Liver (tissue), 8 donors: ENCODE measurements at regions not wholly inside any gene's neighbourhood (a gene's known extent, or its start where the extent isn't known, plus 50 kb on each side); places are given as distances from the start of the nearest gene placed in this dataset.

ENCODE experiments used
- DNase-seq: peaks from one replicate; pipeline ENCODE4 v3.0.0-alpha.2; 2017; ENCODE audit warnings: low spot score
- H3K27ac ChIP-seq, 2 donors: one replicate each; pipeline ENCODE4 v1.7.0; 2013; ENCODE audit warnings: inconsistent platforms in 2 of 2, low read length in 2 of 2, control low read depth in 1 of 2, low read depth in 1 of 2, mild to moderate bottlenecking in 1 of 2
- H3K27me3 ChIP-seq, 4 donors: one replicate each; pipeline versions ENCODE4 v1.6.1 to v1.7.0; 2013; ENCODE audit warnings: low read length in 3 of 4, inconsistent platforms in 1 of 4, mild to moderate bottlenecking in 1 of 4, moderate library complexity in 1 of 4; ENCODE audit not compliant: control insufficient read depth in 4 of 4, insufficient read depth in 4 of 4
- H3K36me3 ChIP-seq, 4 donors: one replicate each; pipeline versions ENCODE4 v1.6.1 to v1.7.0; 2013; ENCODE audit warnings: low read length in 3 of 4, mild to moderate bottlenecking in 3 of 4, low read depth in 1 of 4, moderate library complexity in 1 of 4; ENCODE audit not compliant: control insufficient read depth in 4 of 4, insufficient read depth in 3 of 4
- H3K4me1 ChIP-seq, 4 donors: one replicate each; pipeline versions ENCODE4 v1.6.1 to v1.7.0; 2013; ENCODE audit warnings: low read length in 3 of 4, mild to moderate bottlenecking in 3 of 4, moderate library complexity in 1 of 4; ENCODE audit not compliant: control insufficient read depth in 4 of 4, insufficient read depth in 4 of 4
- H3K4me3 ChIP-seq, 3 donors: one replicate each; pipeline versions ENCODE4 v1.6.1 to v1.7.0; 2013; ENCODE audit warnings: low read length in 3 of 3, control low read depth in 1 of 3, low read depth in 1 of 3, mild to moderate bottlenecking in 1 of 3
- H3K9ac ChIP-seq, 2 donors: one replicate each; pipeline ENCODE4 v1.7.0; 2013; ENCODE audit warnings: low read length in 2 of 2, mild to moderate bottlenecking in 2 of 2, moderate library complexity in 2 of 2, control low read depth in 1 of 2, low read depth in 1 of 2
- H3K9me3 ChIP-seq, 4 donors: one replicate each; pipeline versions ENCODE4 v1.6.1 to v1.7.0; 2013; ENCODE audit warnings: low read length in 3 of 4; ENCODE audit not compliant: control insufficient read depth in 4 of 4
- CTCF ChIP-seq: fragments of 150-350 bp; IDR thresholded peaks from 2 replicates; pipeline ENCODE4 v1.5.1; 2017; ENCODE audit warnings: improper control_type of control experiment, low read depth, low read length; ENCODE audit not compliant: missing input control
- EGR1 ChIP-seq, 2 donors: IDR thresholded peaks; 2 replicates each; pipeline ENCODE4 v1.6.1; 2016 to 2018; ENCODE audit warnings: antibody characterized with exemption in 2 of 2, low read depth in 2 of 2
- FOXA1 ChIP-seq: IDR thresholded peaks from 2 replicates; pipeline ENCODE4 v1.6.1; 2016; ENCODE audit warnings: antibody characterized with exemption
- FOXA2 ChIP-seq: IDR thresholded peaks from 2 replicates; pipeline ENCODE4 v1.6.1; 2016; ENCODE audit warnings: antibody characterized with exemption
- GABPA ChIP-seq, 2 donors: IDR thresholded peaks in 1 of 2; conservative IDR thresholded peaks in 1 of 2; 2 replicates each; pipeline ENCODE4 v1.6.1; 2016; ENCODE audit warnings: antibody characterized with exemption in 2 of 2, mild to moderate bottlenecking in 1 of 2, moderate library complexity in 1 of 2
- HNF4A ChIP-seq, 2 donors: conservative IDR thresholded peaks; 2 replicates each; pipeline ENCODE4 v1.6.1; 2016; ENCODE audit warnings: antibody characterized with exemption in 2 of 2, mild to moderate bottlenecking in 2 of 2
- HNF4G ChIP-seq: IDR thresholded peaks from 2 replicates; pipeline ENCODE4 v1.6.1; 2016; ENCODE audit warnings: antibody characterized with exemption
- JUND ChIP-seq, 2 donors: IDR thresholded peaks; 2 replicates each; pipeline ENCODE4 v1.6.1; 2016; ENCODE audit warnings: antibody characterized with exemption in 2 of 2
- MAX ChIP-seq: IDR thresholded peaks from 2 replicates; pipeline ENCODE4 v1.6.1; 2016; ENCODE audit warnings: antibody characterized with exemption
- NR2F2 ChIP-seq: IDR thresholded peaks from 2 replicates; pipeline ENCODE4 v1.6.1; 2016; ENCODE audit warnings: antibody characterized with exemption
- RAD21 ChIP-seq, 2 donors: IDR thresholded peaks; 2 replicates each; pipeline ENCODE4 v1.6.1; 2016; ENCODE audit warnings: antibody characterized with exemption in 2 of 2, mild to moderate bottlenecking in 2 of 2
- REST ChIP-seq: IDR thresholded peaks from 2 replicates; pipeline ENCODE4 v1.6.1; 2016; ENCODE audit warnings: antibody characterized with exemption, mild to moderate bottlenecking
- RXRA ChIP-seq, 2 donors: IDR thresholded peaks; 2 replicates each; pipeline ENCODE4 v1.6.1; 2017 to 2018; ENCODE audit warnings: antibody characterized with exemption in 2 of 2, mild to moderate bottlenecking in 1 of 2
- SP1 ChIP-seq: IDR thresholded peaks from 2 replicates; pipeline ENCODE4 v1.6.1; 2018; ENCODE audit warnings: antibody characterized with exemption, mild to moderate bottlenecking
- TAF1 ChIP-seq: conservative IDR thresholded peaks from 2 replicates; pipeline ENCODE4 v1.6.1; 2016; ENCODE audit warnings: antibody characterized with exemption, mild to moderate bottlenecking
- YY1 ChIP-seq: IDR thresholded peaks from 2 replicates; pipeline ENCODE4 v1.6.1; 2016; ENCODE audit warnings: antibody characterized with exemption, mild to moderate bottlenecking
- ZBTB33 ChIP-seq: IDR thresholded peaks from 2 replicates; pipeline ENCODE4 v1.6.1; 2016; ENCODE audit warnings: antibody characterized with exemption
- WGBS: extraction: QIAGEN DNeasy Blood & Tissue Kit; methylation state at CpG from one replicate; pipeline ENCODE4 v1.1.7; 2013; 5-methylcytosine and 5-hydroxymethylcytosine counted together
- TF ChIP-seq, protein P1 (sequence below): IDR thresholded peaks from 2 replicates; pipeline ENCODE4 v1.6.1; 2016; ENCODE audit warnings: antibody characterized with exemption
- donor health status: healthy.
- donor health status: healthy.
- donor health status: healthy.
- donor health status: healthy.
- donor health status: healthy.

DNA sequence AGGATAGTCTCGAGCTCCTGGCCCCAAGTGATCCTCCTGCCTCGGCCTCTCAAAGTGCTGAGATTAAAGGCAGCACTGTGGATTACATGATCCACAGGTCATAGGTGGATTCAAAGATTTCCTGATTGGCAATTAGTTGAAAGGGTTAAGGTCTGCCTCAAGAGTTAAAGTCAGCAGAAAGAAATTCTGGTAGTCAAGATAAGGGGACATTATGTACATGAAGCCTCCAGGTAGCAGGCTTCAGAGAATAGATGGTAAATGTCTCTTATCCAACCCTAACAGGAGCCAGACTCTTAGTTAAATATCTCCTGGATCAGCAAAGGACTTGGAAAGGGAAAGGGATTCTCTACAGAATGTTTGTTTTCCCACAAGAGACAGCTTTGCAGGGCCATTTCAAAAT is 93.7 kb downstream of the SKIDA1 start:
- no peaks in the 10 kb centered on the region for H3K36me3 ChIP-seq
- no peak overlapping the region for H3K27ac ChIP-seq
- no peak for TF ChIP-seq NR2F2
- TF ChIP-seq EGR1 (IDR thresholded peaks at IDR 0.05; ENCODE audit: low read depth in 2 of 2), result no peak
- TF ChIP-seq ZBTB33, result no peak
- TF ChIP-seq JUND (IDR thresholded peaks at IDR 0.05), result no peak
- TF ChIP-seq FOXA1, result no peak
- TF ChIP-seq YY1, result no peak
- TF ChIP-seq FOXA2, result no peak
- no peak for TF ChIP-seq RAD21 (IDR thresholded peaks at IDR 0.05)
- no peak for TF ChIP-seq GABPA (IDR thresholded peaks at IDR 0.05 in 1 of 2, conservative IDR thresholded peaks at IDR 0.05 in 1 of 2)
- no peak for TF ChIP-seq CTCF
- no peak for TF ChIP-seq REST
- no peak for TF ChIP-seq TAF1
- TF ChIP-seq HNF4G, result no peak
- no peak for TF ChIP-seq HNF4A (conservative IDR thresholded peaks at IDR 0.05)
- TF ChIP-seq, protein P1, sequence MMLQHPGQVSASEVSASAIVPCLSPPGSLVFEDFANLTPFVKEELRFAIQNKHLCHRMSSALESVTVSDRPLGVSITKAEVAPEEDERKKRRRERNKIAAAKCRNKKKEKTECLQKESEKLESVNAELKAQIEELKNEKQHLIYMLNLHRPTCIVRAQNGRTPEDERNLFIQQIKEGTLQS, result no peak
- no peak for TF ChIP-seq RXRA (IDR thresholded peaks at IDR 0.05)
- TF ChIP-seq MAX, result no peak
- no peak for TF ChIP-seq SP1
- H3K4me3 ChIP-seq, result no peak overlapping the region
- DNase-seq, result no peak
- 77% methylated on average over 2 of the region's 2 CpGs for WGBS
- H3K27me3 ChIP-seq, result no peaks in the 10 kb centered on the region
- H3K4me1 ChIP-seq, result no peaks in the 10 kb centered on the region
- H3K9me3 ChIP-seq, result no peaks in the 10 kb centered on the region
- H3K9ac ChIP-seq, result no peak overlapping the region
